VCaP (cell line): ENCODE measurements at regions not wholly inside any gene's neighbourhood (a gene's known extent, or its start where the extent isn't known, plus 50 kb on each side); places are given as distances from the start of the nearest gene placed in this dataset.
A peak's percentile ranks its signal among the peaks of the same experiment; 100 is the strongest.

ENCODE experiments used
- H3K27ac ChIP-seq: fragments of 450-650 bp; 2 replicates; pipeline ENCODE4 v1.5.1; 2017
- CTCF ChIP-seq: fragments of 450-650 bp; conservative IDR thresholded peaks from 2 replicates; pipeline ENCODE4 v1.5.1; 2017; ENCODE audit warnings: mild to moderate bottlenecking, moderate library complexity

GRCh38 chr14:81676395-81676794, 142.7 kb upstream of the SEL1L start:
- H3K27ac ChIP-seq: no peak overlapping the region
- no peak for TF ChIP-seq CTCF

GRCh38 chr14:81676879-81677278, 143.2 kb upstream of the SEL1L start:
- H3K27ac ChIP-seq: no peak overlapping the region
- TF ChIP-seq CTCF: no peak

- TF ChIP-seq CTCF: no peak
- no peak overlapping the region for H3K27ac ChIP-seq
These were observed 144.1 kb upstream of the SEL1L start for GRCh38 chr14:81677736-81678135.

- H3K27ac ChIP-seq: no peak overlapping the region
- no peak for TF ChIP-seq CTCF
These were observed 145.6 kb upstream of the SEL1L start for GRCh38 chr14:81679226-81679625.

- no peak for TF ChIP-seq CTCF
- H3K27ac ChIP-seq: no peak overlapping the region
These were observed 147.9 kb upstream of the SEL1L start for GRCh38 chr14:81681541-81681940.

- no peak for TF ChIP-seq CTCF
- H3K27ac ChIP-seq: no peak overlapping the region
These were observed 148.5 kb upstream of the SEL1L start for GRCh38 chr14:81682134-81682533.

- no peak overlapping the region for H3K27ac ChIP-seq
- TF ChIP-seq CTCF: no peak
These were observed 149.0 kb upstream of the SEL1L start for GRCh38 chr14:81682701-81683100.

- TF ChIP-seq CTCF: no peak
- peak overlapping the region; percentile 54 for H3K27ac ChIP-seq
These were observed 151.0 kb upstream of the SEL1L start for GRCh38 chr14:81684696-81685095.
